Mucosa of rectum (tissue), 2 donors: ENCODE measurements at regions not wholly inside any gene's neighbourhood (a gene's known extent, or its start where the extent isn't known, plus 50 kb on each side); places are given as distances from the start of the nearest gene placed in this dataset.
"Not testable (repeated sequence)": the region's sequence is repeated elsewhere in the genome, so short reads cannot be mapped to it uniquely, and the experiment has no call there.

Experiments used
- H3K27ac ChIP-seq, 2 donors: one replicate each; pipeline ENCODE4 v1.7.0; 2013; ENCODE audit warnings: inconsistent platforms in 2 of 2, low read depth in 2 of 2, low read length in 2 of 2
- H3K27me3 ChIP-seq, 2 donors: one replicate each; pipeline ENCODE4 v1.7.0; 2013; ENCODE audit warnings: low read length in 2 of 2; ENCODE audit not compliant: control insufficient read depth in 2 of 2, insufficient read depth in 2 of 2
- H3K36me3 ChIP-seq, 2 donors: one replicate each; pipeline ENCODE4 v1.7.0; 2013; ENCODE audit warnings: low read length in 2 of 2; ENCODE audit not compliant: control insufficient read depth in 2 of 2, insufficient read depth in 2 of 2
- H3K4me1 ChIP-seq, 2 donors: one replicate each; pipeline ENCODE4 v1.7.0; 2013; ENCODE audit warnings: low read length in 2 of 2, mild to moderate bottlenecking in 1 of 2; ENCODE audit not compliant: control insufficient read depth in 2 of 2, insufficient read depth in 2 of 2
- H3K4me3 ChIP-seq, 2 donors: one replicate each; pipeline ENCODE4 v1.7.0; 2013; ENCODE audit warnings: low read length in 2 of 2
- H3K9ac ChIP-seq, 2 donors: one replicate each; pipeline ENCODE4 v1.7.0; 2013; ENCODE audit warnings: low read length in 2 of 2, low read depth in 1 of 2, mild to moderate bottlenecking in 1 of 2
- H3K9me3 ChIP-seq, 2 donors: one replicate each; pipeline ENCODE4 v1.7.0; 2013; ENCODE audit warnings: low read length in 2 of 2; ENCODE audit not compliant: control insufficient read depth in 2 of 2
- donor health status: healthy.
- donor health status: Normal muscosa, but diverticular disease.

GRCh38 chr2:192719629-192720028, 524.9 kb upstream of the TMEFF2 start:
- Histone ChIP-seq H3K4me3 (no peak overlapping the region), H3K9ac (no peak overlapping the region), H3K27ac (no peak overlapping the region), H3K27me3 (no peaks in the 10 kb centered on the region), H3K36me3 (no peaks in the 10 kb centered on the region), H3K4me1 (no peaks in the 10 kb centered on the region), H3K9me3 (no peaks in the 10 kb centered on the region)

DNA sequence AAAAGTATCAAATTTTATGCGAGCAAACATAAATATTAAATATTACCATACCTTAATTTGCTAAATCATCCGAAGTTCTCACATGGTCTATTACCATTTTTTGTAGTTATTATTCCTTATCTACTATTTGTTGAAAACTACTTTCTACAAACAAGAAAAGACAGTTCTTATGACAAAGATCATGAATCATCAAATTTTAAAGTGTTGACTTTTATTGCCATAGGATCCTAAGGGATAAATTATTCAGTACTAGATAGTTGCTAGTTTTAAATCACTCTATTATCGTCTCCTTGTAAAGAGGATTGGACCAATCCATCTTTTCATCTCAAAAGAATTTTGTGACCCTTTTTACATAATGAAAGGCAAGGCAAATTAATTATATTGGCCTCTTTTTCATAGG, 523.6 kb upstream of the TMEFF2 start:
- Histone ChIP-seq H3K4me3 (no peak overlapping the region), H3K27me3 (no peaks in the 10 kb centered on the region), H3K27ac (no peak overlapping the region), H3K9ac (no peak overlapping the region), H3K36me3 (no peaks in the 10 kb centered on the region), H3K9me3 (no peaks in the 10 kb centered on the region), H3K4me1 (no peaks in the 10 kb centered on the region)

- H3K4me3 ChIP-seq, result no peak overlapping the region
- no peaks in the 10 kb centered on the region for H3K4me1 ChIP-seq
- no peaks in the 10 kb centered on the region for H3K36me3 ChIP-seq
- H3K27ac ChIP-seq, result no peak overlapping the region
- H3K9ac ChIP-seq, result no peak overlapping the region
- no peaks in the 10 kb centered on the region for H3K27me3 ChIP-seq
- H3K9me3 ChIP-seq, result no peaks in the 10 kb centered on the region
These were observed 506.2 kb upstream of the TMEFF2 start for GRCh38 chr2:192700934-192701333.

DNA sequence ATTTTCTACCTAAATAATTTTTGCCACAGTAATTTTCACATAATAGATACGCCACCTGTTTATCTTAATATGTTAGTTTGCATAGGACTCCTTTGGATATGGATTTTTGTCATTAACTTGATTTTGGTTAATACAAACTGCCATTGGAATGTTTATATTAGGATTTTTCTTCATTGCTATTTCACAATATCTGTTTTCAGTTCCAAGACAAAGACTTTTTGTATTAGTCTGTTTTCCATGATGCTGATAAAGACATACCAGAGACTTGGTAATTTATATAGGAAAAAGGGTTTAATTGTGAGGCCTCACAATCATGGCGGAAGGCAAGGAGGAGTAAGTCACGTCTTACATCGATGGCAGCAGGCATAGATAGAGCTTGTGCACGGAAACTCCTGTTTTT, 503.1 kb upstream of the TMEFF2 start:
- H3K9ac ChIP-seq, result no peak overlapping the region
- H3K27me3 ChIP-seq, result no peaks in the 10 kb centered on the region
- no peaks in the 10 kb centered on the region for H3K9me3 ChIP-seq
- H3K36me3 ChIP-seq, result no peaks in the 10 kb centered on the region
- no peak overlapping the region for H3K27ac ChIP-seq
- H3K4me1 ChIP-seq, result no peaks in the 10 kb centered on the region
- no peak overlapping the region for H3K4me3 ChIP-seq

- Histone ChIP-seq H3K36me3 (no peaks in the 10 kb centered on the region), H3K4me3 (no peak overlapping the region)
These were observed 502.1 kb upstream of the TMEFF2 start for GRCh38 chr2:192696857-192697256.

DNA sequence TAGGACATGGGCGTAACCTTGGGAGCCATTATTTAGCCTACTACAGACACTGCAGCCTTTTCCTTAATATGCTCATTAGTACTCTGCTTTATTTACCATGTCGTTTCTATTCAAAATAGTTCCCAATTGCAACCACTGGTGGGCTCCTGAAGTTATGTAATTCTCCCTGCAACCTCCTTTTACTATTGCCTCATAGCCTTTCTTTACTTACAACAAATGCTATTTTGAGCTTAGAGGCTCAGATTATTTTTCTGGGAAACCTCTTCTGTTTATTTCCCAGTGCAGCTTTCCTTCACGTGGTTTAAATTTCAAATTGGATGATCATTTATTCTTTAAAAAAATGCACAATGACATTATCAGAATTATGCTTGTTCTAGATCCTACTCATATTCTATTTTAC, 492.3 kb upstream of the TMEFF2 start:
- no peak overlapping the region for H3K4me3 ChIP-seq
- peaks cover 0 to 6% of the 10 kb centered on the region in 2 donors for H3K9me3 ChIP-seq

More at GRCh38 chr2:192696857-192697256, 502.1 kb upstream of the TMEFF2 start:
- no peaks in the 10 kb centered on the region for H3K4me1 ChIP-seq
- no peak overlapping the region for H3K27ac ChIP-seq
- H3K9me3 ChIP-seq, result no peaks in the 10 kb centered on the region
- H3K27me3 ChIP-seq, result no peaks in the 10 kb centered on the region
- H3K9ac ChIP-seq, result no peak overlapping the region

GRCh38 chr2:192682511-192682910, 487.8 kb upstream of the TMEFF2 start:
- H3K9ac ChIP-seq, H3K27ac ChIP-seq, H3K27me3 ChIP-seq, H3K9me3 ChIP-seq, H3K4me1 ChIP-seq, H3K36me3 ChIP-seq, H3K4me3 ChIP-seq: not testable (repeated sequence)

More for the DNA sequence above, 492.3 kb upstream of the TMEFF2 start:
- Histone ChIP-seq H3K27ac (no peak overlapping the region), H3K4me1 (no peaks in the 10 kb centered on the region), H3K36me3 (no peaks in the 10 kb centered on the region), H3K9ac (no peak overlapping the region), H3K27me3 (no peaks in the 10 kb centered on the region)

DNA sequence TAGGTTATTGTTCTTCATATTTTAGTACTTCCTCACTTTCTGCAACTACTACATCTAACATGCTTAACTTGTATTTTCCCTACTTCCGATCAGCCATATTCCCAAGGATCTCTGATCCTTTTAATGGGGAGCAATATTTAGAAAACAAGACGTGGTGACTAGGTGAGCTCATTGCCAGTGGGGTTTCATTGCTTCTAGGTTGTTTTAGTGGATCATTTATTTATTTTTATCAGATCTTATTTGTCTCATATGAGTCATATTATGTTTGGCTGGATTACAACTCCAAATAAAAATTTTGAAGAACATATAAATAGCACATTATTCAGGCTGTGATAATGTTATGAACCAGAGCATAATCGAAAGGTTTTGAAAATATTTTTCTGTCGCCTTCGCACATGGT, 480.9 kb upstream of the TMEFF2 start:
- Histone ChIP-seq H3K27me3 (no peaks in the 10 kb centered on the region), H3K27ac (no peak overlapping the region), H3K4me1 (no peaks in the 10 kb centered on the region), H3K4me3 (no peak overlapping the region), H3K9ac (no peak overlapping the region), H3K9me3 (no peaks in the 10 kb centered on the region), H3K36me3 (no peaks in the 10 kb centered on the region)

DNA sequence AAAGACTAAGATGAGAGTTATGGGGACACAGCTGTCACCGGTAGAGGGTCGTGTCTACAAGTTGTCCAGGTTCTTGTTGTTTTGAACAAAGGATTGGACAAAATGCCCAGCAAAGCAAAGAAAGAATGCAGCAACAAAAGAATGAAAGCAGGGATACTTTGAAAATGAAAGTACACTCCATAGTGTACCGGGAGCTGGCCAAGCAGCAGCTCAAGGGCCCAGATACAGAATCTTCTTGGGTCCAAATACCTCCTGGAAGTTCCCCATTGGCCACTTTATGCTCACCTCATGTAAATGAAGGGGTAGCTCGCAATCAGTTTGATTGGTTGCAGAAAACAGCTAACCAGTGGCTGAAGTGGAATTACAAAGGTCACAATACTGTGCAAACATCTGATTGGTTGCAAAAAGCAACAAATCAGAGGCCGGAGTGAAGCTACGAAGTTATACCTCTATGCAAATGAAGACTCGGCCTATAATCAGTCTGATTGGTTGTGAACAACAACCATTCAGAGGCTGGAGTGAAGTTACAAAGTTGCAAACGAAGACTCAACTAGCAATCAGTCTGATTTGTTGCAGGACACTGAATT, 474.9 kb upstream of the TMEFF2 start:
- H3K4me1 ChIP-seq, result no peaks in the 10 kb centered on the region
- H3K36me3 ChIP-seq, result no peaks in the 10 kb centered on the region
- no peaks in the 10 kb centered on the region for H3K9me3 ChIP-seq
- H3K4me3 ChIP-seq, result no peak overlapping the region
- H3K9ac ChIP-seq, result no peak overlapping the region
- H3K27me3 ChIP-seq, result no peaks in the 10 kb centered on the region
- no peak overlapping the region for H3K27ac ChIP-seq

GRCh38 chr2:192660555-192660954, 465.8 kb upstream of the TMEFF2 start:
- H3K9ac ChIP-seq, H3K4me1 ChIP-seq, H3K36me3 ChIP-seq, H3K27ac ChIP-seq, H3K27me3 ChIP-seq, H3K9me3 ChIP-seq, H3K4me3 ChIP-seq: not testable (repeated sequence)

- Histone ChIP-seq H3K27me3 (no peaks in the 10 kb centered on the region), H3K9me3 (no peaks in the 10 kb centered on the region), H3K4me3 (no peak overlapping the region), H3K36me3 (no peaks in the 10 kb centered on the region), H3K9ac (no peak overlapping the region), H3K27ac (no peak overlapping the region), H3K4me1 (no peaks in the 10 kb centered on the region)
These were observed 462.6 kb upstream of the TMEFF2 start for GRCh38 chr2:192657362-192657761.
